Left ventricle myocardium inferior (tissue), 1 donor: ENCODE measurements at regions not wholly inside any gene's neighbourhood (a gene's known extent, or its start where the extent isn't known, plus 50 kb on each side); places are given as distances from the start of the nearest gene placed in this dataset.

Experiments used
- DNase-seq: peaks from one replicate; pipeline ENCODE4 v3.0.0-alpha.2; 2020
- H3K27ac ChIP-seq: fragments of 200-600 bp; replicated peaks from 2 replicates; pipeline ENCODE4 v1.8.0; 2021
- H3K27me3 ChIP-seq: fragments of 200-600 bp; 2 replicates; pipeline ENCODE4 v1.8.0; 2021; ENCODE audit warnings: low read depth
- H3K36me3 ChIP-seq: fragments of 200-600 bp; 2 replicates; pipeline ENCODE4 v1.8.0; 2021
- H3K4me1 ChIP-seq: fragments of 200-600 bp; 2 replicates; pipeline ENCODE4 v1.8.0; 2021
- H3K4me3 ChIP-seq: fragments of 200-600 bp; 2 replicates; pipeline ENCODE4 v1.8.0; 2021; ENCODE audit warnings: mild to moderate bottlenecking, moderate library complexity
- H3K9me3 ChIP-seq: fragments of 200-600 bp; replicated peaks from 2 replicates; pipeline ENCODE4 v1.8.0; 2021
- CTCF ChIP-seq: fragments of 200-600 bp; IDR thresholded peaks from 2 replicates; pipeline ENCODE4 v1.8.0; 2021; ENCODE audit warnings: antibody characterized with exemption, mild to moderate bottlenecking, borderline replicate concordance
- intact Hi-C: fragments of 100-400 bp; cut with micrococcal nuclease; formaldehyde crosslinking; loops from one replicate; pipeline ENCODE4 v1.11.0; 2022
- donor health status: DM: no; HTN: yes; CAD: no; lungs with severe emphysema.

GRCh38 chr2:224137208-224137607, 98.1 kb upstream of the SERPINE2 start:
- TF ChIP-seq CTCF = no peak
- H3K4me3 ChIP-seq = no peak overlapping the region
- intact Hi-C loops = no loop called here

GRCh38 chr2:224136396-224136795, 97.3 kb upstream of the SERPINE2 start:
- intact Hi-C loops = no loop called here
- Histone ChIP-seq H3K27ac (no peak overlapping the region), H3K27me3 (no peaks in the 10 kb centered on the region), H3K4me3 (no peak overlapping the region), H3K4me1 (no peaks in the 10 kb centered on the region), H3K9me3 (no peaks in the 10 kb centered on the region), H3K36me3 (no peaks in the 10 kb centered on the region)
- TF ChIP-seq CTCF = no peak
- DNase-seq = no peak

More at GRCh38 chr2:224137208-224137607, 98.1 kb upstream of the SERPINE2 start:
- no peak overlapping the region for H3K27ac ChIP-seq
- no peaks in the 10 kb centered on the region for H3K27me3 ChIP-seq
- no peaks in the 10 kb centered on the region for H3K36me3 ChIP-seq
- H3K9me3 ChIP-seq = no peaks in the 10 kb centered on the region
- DNase-seq = no peak
- no peaks in the 10 kb centered on the region for H3K4me1 ChIP-seq

DNA sequence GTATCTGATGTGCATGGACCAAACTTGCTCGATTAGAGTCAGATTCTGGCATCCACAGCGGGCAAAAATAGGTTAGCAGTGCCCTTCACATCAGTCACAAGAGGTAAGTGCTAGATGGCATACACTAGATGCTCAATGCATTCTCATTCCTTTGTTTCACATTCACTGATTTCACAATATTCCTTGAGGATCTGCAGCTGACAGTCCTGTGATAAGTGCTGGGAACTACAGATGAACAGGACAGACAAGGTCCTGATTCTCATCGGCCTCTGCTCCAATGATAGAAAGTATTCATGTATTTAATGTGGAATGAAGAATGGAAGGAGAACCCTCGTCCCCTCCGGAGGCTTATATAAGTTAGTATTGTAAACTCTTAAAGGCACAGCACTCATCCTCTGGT, 96.8 kb upstream of the SERPINE2 start:
- intact Hi-C loops = no loop called here
- Histone ChIP-seq H3K27me3 (no peaks in the 10 kb centered on the region), H3K27ac (no peak overlapping the region), H3K9me3 (no peaks in the 10 kb centered on the region), H3K4me3 (no peak overlapping the region), H3K4me1 (no peaks in the 10 kb centered on the region), H3K36me3 (no peaks in the 10 kb centered on the region)
- TF ChIP-seq CTCF = no peak
- no peak for DNase-seq

DNA sequence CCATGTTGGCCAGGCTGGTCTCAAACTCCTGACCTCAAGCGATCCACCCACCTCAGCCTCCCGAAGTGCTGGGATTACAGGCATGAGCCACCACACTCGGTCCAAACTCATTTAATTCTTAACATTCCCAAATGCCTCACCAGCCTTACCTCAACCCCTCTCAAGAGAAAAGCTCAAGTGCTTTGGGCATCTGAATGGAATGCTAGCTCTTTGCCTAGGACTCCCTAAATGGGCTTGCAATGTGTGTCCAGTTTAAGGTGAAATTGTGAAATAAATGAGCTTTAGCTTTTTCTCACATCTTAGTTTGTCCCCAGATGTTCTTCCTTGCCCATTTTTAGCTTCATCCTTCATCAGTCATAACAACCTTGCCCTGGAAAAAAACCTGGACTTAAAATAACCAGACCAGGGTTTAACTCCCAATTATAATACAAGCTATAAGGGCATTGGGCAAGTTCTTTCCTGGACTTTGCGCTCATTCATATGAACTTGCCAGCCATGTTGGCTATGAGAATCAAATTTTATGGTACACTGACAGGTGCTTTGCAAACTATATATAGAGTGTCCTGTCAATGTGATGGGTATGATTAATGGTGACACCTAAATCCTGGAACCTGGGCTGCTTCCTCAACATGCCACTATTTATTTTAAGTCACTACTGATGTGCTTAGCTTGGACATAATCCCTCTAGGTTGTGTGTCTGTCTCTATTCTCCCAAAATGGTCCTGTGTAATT, 95.1 kb upstream of the SERPINE2 start:
- DNase-seq = no peak
- Histone ChIP-seq H3K9me3 (no peaks in the 10 kb centered on the region), H3K4me1 (no peaks in the 10 kb centered on the region), H3K27ac (no peak overlapping the region), H3K4me3 (no peak overlapping the region), H3K27me3 (no peaks in the 10 kb centered on the region), H3K36me3 (no peaks in the 10 kb centered on the region)
- intact Hi-C loops = no loop called here
- TF ChIP-seq CTCF = no peak

GRCh38 chr2:224133387-224133786, 94.3 kb upstream of the SERPINE2 start:
- intact Hi-C loops = no loop called here
- Histone ChIP-seq H3K4me3 (no peak overlapping the region), H3K9me3 (no peaks in the 10 kb centered on the region), H3K36me3 (no peaks in the 10 kb centered on the region), H3K4me1 (no peaks in the 10 kb centered on the region), H3K27me3 (no peaks in the 10 kb centered on the region), H3K27ac (no peak overlapping the region)
- DNase-seq = no peak
- TF ChIP-seq CTCF = no peak
